HG03066 (cell line): ENCODE measurements at regions not wholly inside any gene's neighbourhood (a gene's known extent, or its start where the extent isn't known, plus 50 kb on each side); places are given as distances from the start of the nearest gene placed in this dataset.
"Not testable (repeated sequence)": the region's sequence is repeated elsewhere in the genome, so short reads cannot be mapped to it uniquely, and the experiment has no call there.

Source experiments
- ATAC-seq: cut with Tn5 transposase; IDR thresholded peaks from one replicate; pipeline ENCODE4 v1.9.1; 2021; ENCODE audit warnings: low read depth; ENCODE audit not compliant: unreplicated experiment

DNA sequence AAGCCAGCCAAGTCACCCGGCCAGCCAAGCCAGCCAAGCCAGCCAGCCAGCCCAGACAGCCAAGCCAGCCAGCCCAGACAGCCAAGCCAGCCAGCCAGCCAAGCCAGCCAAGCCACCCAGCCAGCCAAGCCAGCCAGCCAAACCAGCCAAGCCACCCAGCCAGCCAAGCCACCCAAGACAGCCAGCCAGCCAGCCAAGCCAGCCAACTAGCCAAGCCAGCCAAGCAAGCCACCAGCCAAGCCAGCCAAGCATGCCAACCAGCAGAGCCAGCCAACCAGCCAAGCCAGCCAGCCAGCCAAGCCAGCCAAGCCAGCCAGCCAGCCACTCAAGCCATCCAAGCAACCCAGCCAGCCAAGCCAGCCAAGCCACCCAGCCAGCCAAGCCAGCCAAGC lies 323.1 kb upstream of the PLGLB2 start:
- not testable (repeated sequence) for ATAC-seq

DNA sequence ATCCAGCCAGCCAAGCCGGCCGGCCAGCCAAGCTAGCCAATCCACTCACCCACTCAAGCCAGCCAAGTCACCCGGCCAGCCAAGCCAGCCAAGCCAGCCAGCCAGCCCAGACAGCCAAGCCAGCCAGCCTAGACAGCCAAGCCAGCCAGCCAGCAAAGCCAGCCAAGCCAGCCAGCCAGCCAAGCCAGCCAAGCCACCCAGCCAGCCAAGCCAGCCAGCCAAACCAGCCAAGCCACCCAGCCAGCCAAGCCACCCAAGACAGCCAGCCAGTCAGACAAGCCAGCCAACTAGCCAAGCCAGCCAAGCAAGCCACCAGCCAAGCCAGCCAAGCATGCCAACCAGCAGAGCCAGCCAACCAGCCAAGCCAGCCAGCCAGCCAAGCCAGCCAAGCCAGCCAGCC lies 322.7 kb upstream of the PLGLB2 start:
- ATAC-seq, result not testable (repeated sequence)

DNA sequence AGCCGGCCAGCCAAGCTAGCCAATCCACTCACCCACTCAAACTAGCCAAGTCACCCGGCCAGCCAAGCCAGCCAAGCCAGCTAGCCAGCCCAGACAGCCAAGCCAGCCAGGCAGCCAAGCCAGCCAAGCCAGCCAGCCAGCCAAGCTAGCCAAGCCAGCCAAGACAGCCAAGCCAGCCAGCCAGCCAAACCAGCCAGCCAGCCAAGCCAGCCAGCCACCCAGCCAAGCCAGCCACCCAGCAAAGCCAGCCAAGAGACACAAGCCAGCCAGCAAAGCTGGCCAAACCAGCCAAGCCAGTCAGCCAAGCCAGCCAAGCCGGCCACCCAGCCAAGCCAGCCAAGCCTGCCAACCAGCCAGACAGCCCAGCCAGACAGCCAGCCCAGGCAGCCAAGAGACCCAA lies 322.2 kb upstream of the PLGLB2 start:
- ATAC-seq, result not testable (repeated sequence)

DNA sequence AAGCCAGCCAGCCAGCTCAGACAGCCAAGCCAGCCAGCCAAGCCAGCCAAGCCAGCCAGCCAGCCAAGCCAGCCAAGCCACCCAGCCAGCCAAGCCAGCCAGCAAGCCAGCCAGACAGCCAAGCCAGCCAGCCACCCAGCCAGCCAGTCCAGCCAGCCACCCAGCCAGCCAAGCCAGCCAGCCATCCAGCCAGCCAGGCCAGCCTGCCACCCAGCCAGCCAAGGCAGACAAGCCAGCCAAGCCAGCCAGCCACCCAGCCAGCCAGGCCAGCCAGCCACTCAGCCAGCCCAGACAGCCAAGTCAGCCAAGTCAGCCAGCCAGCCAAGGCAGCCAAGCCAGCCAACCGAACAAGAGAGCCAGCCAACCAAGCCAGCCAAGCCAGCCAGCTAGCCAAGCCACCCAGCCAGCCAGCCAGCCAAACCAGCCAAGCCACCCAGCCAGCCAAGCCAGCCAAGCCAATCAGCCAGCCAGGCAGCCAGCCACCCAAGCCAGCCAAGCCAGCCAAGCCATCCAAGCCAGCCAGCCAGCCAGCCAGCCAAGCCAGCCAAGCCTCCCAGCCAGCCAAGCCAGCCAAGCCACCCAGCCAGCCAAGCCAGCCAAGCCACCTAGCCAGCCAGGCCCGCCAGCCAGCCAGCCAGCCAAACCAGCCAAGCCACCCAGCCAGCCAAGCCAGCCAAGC lies 319.3 kb upstream of the PLGLB2 start:
- ATAC-seq, result not testable (repeated sequence)

DNA sequence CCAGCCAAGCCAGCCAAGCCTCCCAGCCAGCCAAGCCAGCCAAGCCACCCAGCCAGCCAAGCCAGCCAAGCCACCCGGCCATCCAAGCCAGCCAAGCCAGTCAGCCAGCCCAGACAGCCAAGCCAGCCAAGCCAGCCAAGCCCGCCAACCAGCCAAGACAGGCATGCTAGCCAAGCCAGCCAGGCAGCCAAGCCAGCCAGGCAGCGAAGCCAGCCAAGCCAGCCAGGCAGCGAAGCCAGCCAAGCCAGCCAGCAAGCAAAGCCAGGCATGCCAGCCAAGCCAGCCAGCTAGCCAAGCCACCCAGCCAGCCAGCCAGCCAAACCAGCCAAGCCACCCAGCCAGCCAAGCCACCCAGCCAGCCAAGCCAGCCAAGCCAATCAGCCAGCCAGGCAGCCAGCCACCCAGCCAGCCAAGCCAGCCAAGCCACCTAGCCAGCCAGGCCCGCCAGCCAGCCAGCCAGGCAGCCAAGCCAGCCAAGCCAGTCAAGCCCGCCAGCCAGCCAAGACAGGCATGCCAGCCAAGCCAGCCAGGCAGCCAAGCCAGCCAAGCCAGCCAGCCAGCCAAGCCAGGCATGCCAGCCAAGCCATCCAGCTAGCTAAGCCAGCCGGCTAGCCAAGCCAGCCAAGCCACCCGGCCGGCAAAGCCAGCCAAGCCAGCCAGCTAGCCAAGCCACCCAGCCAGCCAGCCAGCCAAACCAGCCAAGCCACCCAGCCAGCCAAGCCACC lies 318.5 kb upstream of the PLGLB2 start:
- not testable (repeated sequence) for ATAC-seq

DNA sequence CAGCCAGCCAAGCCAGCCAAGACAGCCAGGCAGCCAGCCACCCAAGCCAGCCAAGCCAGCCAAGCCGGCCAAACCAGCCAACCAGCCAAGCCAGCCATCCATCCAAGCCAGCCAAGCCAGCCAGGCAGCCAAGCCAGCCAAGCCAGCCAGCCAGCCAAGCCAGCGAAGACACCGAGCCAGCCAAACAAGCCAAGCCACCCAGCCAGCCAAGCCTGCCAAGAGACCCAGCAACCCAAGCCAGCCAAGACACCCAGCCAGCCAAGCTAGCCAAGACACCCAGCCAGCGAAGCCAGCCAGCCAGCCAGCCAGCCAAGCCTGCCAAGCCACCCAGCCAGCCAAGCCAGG lies 318.0 kb upstream of the PLGLB2 start:
- ATAC-seq, result not testable (repeated sequence)

DNA sequence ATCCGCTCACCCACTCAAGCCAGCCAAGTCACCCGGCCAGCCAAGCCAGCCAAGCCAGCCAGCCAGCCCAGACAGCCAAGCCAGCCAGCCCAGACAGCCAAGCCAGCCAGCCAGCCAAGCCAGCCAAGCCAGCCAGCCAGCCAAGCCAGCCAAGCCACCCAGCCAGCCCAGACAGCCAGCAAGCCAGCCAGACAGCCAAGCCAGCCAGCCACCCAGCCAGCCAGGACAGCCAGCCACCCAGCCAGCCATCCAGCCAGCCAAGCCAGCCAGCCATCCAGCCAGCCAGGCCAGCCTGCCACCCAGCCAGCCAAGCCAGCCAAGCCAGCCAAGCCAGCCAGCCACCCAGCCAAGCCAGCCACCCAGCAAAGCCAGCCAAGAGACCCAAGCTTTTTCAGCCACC lies 316.8 kb upstream of the PLGLB2 start:
- not testable (repeated sequence) for ATAC-seq

DNA sequence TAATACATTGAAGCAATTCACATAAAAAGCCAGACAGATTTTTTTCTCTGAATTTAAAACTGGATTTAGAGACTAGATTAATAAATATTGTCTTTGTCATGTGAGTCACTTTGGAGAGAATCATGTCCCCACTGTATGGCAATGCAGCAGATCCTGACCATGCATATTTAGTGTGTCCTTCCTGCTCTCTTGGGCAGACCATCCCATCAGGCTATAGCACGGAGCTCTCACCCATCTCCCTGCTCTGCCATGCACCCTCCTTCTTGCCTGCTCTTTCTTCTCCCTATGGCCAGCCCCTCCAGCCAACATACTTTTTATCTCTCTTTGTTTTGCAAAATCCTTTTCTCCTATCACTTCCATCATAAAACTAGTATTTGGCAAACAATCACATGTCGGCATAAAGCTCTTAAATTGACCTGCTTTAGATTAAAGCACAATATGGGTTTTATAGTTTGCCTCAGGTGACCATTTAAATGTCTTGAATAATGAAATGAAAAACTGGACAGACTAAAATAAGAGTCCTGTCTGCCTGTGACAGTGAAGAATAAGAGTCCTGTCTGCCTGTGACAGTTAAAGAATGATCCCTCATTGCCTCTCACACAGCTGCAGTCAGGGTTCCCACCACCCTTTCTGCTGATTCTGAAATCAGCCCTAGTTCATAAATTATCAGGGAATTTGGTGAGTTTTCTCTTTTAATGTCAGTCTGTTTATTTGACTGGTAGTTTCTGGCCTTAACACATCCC lies 315.0 kb upstream of the PLGLB2 start:
- ATAC-seq, result not testable (repeated sequence)

DNA sequence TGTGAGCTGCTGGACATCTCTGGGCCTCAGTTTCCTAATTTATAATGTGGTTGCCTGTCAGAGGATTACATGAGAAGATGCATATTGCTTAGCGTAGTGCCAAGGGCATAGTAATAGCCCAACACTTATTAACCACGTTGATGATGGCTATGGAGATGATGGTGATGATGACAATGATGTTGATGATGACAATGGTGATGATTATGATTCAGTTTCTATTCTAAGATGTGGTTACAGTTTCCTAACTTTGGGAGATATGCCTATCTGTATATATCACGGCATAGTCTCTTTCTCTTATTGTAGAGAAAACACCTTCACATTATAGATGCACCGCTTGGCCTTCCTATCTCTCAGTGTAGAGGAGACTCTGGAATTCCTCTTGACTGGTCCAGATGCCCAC lies 311.9 kb upstream of the PLGLB2 start:
- ATAC-seq, result not testable (repeated sequence)

DNA sequence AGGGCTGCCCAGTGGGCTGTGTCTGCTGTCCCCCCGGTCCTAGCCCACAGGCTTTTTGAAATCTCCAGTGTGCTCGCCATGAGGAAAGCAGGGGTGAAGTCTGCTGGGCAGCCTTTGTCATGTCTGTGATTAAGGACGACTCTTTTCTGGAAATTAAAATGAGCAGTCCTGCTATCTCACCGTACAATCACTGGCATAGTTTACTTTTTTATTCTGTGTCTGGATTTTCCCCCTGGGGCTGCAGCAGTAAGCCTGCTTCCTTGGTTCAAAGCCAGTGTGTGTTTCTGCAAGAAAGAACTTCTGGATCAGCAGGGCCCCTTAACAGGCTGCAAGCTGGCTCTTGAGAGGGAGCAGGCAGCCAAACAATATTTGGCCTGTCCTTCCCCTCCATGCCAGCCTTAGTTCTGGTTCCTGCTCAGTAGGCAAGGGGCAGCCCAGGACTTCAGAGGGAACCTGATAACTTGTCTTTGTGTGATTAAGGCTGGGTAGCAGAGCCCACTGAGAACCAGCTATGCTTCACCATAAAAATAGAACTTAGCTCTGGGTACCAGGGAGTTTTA lies 310.1 kb upstream of the PLGLB2 start:
- ATAC-seq, result not testable (repeated sequence)

DNA sequence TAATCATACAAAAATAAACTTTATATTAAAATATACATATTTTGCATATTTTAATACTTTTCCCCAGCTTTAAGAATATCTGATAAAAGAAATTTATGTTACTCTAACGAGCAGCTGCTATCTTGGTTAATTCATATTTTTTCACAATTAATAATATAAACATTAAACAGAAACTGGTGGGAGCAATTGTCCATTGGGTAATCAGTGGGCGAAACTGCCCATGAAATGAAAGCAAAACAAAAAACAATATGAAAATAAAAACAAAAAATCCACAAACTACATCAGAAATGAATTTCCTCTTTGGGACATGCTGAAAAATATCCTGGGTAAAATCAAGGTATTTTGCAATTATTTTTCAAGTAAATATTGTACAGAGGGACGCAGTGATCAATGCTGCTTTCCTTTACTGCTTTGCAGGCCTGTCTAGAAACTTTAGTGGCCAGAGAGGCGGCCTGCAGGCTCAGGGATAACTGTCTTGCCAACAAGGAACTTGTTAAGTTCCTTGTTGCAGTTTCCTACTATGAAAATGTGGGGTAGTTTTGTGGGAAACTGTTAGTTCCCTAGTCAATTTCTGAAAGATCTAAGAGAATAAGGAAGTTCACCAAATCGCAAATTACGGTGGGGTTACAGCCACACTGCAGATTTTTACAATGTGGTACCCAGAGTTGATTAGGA lies 309.0 kb upstream of the PLGLB2 start:
- ATAC-seq, result not testable (repeated sequence)

DNA sequence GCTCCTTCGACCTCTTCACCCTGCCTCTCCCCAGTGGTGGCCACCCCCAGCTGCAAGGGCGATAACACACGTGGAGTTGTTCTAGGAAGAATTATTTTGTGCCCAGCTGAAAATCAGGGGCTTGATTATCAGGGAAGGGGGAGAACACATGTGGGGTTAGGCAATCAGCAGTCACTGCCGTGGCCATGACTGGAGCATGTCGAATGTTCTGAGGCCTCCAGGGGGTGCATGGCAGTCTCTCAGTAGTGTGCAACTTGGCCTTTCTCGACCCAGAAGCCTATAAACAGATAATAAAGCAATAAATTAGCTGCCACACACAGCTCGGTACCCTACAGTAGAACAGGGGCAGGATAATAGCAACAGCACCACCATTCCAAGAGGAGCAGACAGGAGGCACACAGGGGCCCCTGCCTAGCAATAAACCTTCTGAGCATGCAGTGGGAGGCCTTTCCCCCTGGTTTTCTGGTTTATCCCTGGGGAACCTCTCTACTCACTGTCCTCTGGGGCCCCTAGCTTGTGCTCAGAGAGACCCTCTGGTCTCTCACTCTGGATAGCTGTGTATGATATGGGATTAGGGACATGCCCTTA lies 308.2 kb upstream of the PLGLB2 start:
- not testable (repeated sequence) for ATAC-seq

DNA sequence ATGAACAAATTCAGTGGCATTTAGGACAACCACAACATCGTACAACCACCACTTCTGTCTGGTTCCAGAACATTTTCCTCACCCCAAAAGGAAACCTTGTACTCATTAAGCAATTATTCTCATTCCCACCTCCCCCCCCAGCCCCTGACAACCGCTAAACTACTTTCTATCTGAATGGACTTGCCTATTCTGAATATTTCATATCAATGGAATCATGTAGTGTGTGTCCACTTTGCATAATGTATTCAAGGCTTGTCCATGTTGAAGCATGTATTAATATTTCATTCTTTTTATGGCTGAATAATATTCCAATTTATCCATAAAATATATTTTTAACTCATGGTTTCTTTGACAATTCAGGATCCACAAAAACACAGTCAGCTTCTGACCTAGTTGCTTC lies 307.2 kb upstream of the PLGLB2 start:
- ATAC-seq, result not testable (repeated sequence)

DNA sequence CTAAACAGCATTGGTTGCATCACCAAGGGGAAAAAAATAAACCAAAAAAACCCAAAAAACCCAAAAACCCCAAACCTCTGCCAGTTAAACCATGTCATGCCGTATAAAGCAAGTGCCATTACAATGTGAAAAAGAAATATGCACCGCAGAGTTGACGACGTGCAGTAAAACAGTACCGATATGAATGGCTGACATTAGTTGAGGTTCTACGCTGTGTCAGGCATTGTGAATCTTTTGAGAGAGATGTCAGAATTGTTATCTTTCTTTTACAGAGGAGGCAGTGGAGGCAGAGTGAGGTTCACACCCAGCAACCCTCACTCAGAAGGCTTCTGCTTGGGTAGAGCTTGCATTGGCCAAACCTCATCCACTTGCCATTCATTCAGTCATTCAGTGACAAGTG lies 306.5 kb upstream of the PLGLB2 start:
- ATAC-seq, result not testable (repeated sequence)

DNA sequence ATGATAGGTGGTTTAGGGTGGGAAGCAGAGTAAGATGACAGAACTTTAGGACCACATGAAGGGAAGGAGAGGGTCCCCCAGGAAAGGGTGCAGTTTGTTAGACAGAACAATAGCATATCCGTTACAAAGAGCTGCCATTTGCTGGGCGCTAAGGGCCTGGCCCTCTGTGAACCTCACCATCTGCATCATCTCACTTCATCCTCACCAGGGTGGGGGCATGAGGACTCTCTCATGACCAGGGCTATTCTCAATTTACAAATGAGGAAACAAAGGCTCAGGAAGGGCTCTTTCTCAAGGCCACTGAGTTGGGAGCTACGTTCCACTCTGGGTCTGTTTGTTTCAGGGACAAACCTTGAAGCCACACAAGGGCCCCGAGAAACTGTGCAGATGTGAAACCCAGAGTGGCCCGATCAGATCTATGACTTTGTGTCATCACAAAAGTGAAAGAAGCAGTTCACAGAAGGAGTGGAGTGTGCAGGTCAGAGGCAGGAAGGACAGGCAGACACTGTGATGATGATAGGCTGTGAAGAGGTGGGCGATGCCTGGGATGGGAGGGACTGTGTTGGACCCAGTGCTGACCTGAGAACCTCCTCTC lies 304.8 kb upstream of the PLGLB2 start:
- peak; percentile 97 for ATAC-seq

DNA sequence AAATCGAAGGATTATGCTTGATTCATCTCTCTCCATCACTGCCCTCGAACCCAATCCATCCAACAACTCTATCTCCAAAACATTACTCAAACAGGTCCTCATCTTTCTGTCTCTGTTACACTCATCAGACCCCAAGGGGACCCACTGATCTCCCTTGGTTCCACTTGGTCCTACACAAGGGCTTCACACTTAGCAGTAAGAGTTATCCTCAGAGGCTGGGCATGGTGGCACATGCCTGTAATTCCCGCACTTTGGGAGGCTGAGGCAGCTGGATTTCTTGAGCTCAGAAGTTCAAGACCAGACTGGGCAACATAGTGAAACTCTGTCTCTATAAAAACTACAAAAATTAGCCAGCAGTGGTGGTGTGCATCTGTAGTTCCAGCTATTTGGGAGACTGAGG lies 302.9 kb upstream of the PLGLB2 start:
- ATAC-seq, result not testable (repeated sequence)

DNA sequence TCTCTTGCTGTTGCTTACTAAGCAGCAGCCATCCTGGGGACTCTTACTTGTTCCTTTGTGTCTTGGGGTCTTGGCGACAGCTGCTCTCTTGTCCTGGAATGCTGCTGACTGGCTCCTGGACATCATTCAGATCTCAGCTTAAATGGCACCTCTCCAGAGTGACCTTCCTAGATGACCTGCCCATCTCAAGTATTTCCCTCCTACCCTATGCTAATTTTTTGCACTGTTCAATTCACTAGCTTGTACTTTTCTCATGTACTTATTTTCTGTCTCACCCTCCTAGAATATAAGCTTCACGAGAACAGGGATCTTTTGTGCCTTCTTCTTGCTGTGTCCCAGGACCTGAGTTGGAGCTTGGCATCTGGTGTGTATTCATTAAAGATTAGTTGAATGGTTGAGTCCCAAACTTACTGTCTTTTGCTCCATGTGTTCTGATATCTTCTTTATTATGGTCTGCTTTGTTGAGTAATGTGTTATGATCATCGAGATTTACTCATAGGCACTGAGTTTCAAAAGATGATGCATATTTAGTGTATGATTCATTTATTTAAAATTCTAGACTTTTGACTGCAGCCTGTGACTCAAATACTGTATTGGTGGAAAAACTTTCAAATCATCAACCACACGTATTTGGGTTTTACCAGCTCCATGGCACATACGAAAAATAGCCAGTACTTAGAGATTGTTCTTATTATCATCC lies 302.1 kb upstream of the PLGLB2 start:
- not testable (repeated sequence) for ATAC-seq

DNA sequence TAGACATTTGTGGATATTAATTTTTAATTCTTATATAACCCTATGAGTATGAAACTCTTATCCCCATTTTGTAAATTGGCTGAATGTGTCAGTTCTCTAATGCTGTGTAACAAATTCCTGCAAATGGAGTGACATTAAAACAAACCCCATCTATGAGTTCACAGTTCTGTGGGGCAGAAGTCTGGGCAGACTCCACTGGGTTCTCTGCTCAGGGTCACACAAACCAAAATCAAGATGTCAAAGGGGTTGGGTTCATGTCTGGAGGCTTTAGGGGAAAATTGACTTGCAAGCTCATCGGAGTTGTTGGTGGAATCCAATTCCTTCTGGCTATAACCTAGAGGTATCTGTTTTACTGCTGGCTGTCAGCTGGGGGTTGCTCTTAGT lies 301.6 kb upstream of the PLGLB2 start:
- not testable (repeated sequence) for ATAC-seq

DNA sequence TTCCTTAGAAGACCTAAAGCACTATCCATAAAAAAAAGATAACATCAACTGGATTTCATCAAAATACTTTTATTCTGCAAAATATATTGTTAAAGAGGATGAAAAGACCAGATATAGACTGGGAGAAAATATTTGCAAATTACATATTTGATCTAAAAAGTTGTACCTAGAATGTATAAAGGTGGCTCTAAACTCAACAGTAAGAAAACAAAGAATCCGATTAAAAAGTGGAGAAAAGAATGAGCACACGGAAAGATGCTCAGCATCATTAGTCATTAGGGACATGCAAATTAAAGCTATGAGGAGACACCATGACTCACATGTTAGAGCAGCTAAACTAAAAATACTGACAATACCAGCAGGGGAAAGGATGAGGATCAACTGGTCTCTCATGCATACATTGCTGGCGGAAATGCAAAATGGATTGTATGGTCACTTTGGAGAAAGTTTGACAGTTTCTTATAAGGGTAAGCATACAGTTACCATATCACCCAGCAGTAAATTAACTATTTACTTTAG lies 298.4 kb upstream of the PLGLB2 start:
- ATAC-seq, result not testable (repeated sequence)
